ENCODE measurements at regions not wholly inside any gene's neighbourhood (a gene's known extent, or its start where the extent isn't known, plus 50 kb on each side); places are given as distances from the start of the nearest gene placed in this dataset.

DNA sequence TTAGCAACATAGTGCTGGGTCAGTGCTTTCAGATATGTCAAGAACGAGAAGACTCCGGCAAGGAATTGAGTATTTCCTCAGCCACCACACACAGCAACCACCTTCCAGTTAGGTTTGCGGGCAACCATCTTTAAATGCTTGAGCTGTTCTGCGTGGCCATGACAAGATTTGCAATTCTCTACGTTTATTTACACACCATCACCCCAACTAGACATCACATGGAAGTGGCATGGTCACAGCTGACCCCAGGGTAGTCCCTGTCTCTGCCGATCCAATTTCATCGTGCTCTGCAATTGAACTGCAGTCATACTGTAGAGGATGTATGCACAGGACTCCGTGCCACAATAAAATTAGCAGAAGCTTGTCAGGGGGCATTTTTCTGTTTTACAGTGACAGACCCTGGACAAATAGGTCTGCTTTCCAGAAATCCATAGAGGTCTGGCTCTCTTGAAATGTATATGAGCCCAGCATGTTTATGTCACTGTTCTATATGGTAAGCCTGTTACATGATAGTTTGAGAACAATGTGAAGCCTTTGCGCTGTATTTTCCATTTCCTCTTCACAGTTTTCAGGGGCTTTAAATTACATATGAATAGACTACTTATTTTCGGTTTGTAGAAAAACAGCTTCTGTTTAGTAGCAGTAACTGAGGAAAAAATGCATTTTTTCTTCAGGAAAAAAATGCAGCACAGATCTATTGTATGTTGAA, 605.2 kb downstream of the NR4A2 start:
- Histone ChIP-seq H2BK15ac (ENCODE audit: low read length) (no peak overlapping the region), H3K27me3 (replicated peaks in 1 of 4; ENCODE audit: control insufficient read depth in 3 of 4, extremely low read depth in 1 of 4, insufficient read depth in 3 of 4, low read length in 3 of 4) (no peaks in the 10 kb centered on the region), H3K14ac (ENCODE audit: insufficient read length) (no peak overlapping the region), H2BK5ac (ENCODE audit: low read depth, low read length) (peak overlapping the region; percentile 98; the same call in 1 of the 2 replicates), H2BK20ac (ENCODE audit: low read length) (peak overlapping the region; percentile 91), H3K4me2 (ENCODE audit: insufficient read depth in 1 of 2, low read depth in 2 of 2, low read length in 2 of 2) (peak overlapping the region; percentile 77 to 88), H3K4me3 (ENCODE audit: extremely low read depth in 1 of 4, insufficient read depth in 2 of 4, low read depth in 3 of 4, low read length in 4 of 4) (peak overlapping the region in 3 of 4 experiments; percentile 11 to 49 (median 16); a peak in 5 of 8 replicates), H3K23me2 (ENCODE audit: low read depth, low read length) (0 out of 2 replicates have a peak, but pooled peaks cover 3% of the 10 kb centered on the region), H3K4me1 (replicated peaks in 1 of 4; ENCODE audit: control insufficient read depth in 3 of 4, insufficient read depth in 4 of 4, low read length in 3 of 4) (peaks cover 0 to 18% (median 13%) of the 10 kb centered on the region in 4 experiments; a peak in 6 of 7 replicates), H4K8ac (ENCODE audit: extremely low read depth, insufficient read depth, low read length) (no peak overlapping the region), H3K9ac (replicated peaks in 1 of 4; ENCODE audit: extremely low read depth in 1 of 4, low read depth in 3 of 4, low read length in 3 of 4) (peak overlapping the region in 2 of 4 experiments; percentile 30 to 55; a peak in 4 of 7 replicates), H3K4ac (replicated peaks; ENCODE audit: insufficient read length, low read depth, low read length) (peak overlapping the region; percentile 4), H3K23ac (ENCODE audit: insufficient read length) (no peak overlapping the region), H3K79me1 (ENCODE audit: low read depth, low read length) (no peaks in the 10 kb centered on the region), H4K91ac (replicated peaks; ENCODE audit: insufficient read length, low read length) (peak overlapping the region; percentile 86), H2AFZ (ENCODE audit: low read length) (peak overlapping the region; percentile 72), H3K79me2 (ENCODE audit: control insufficient read depth in 1 of 2, insufficient read depth in 2 of 2, low read length in 2 of 2) (no peaks in the 10 kb centered on the region), H3K9me3 (ENCODE audit: insufficient read depth in 2 of 2, low read depth in 1 of 2, low read length in 1 of 2) (no peaks in the 10 kb centered on the region), H2AK5ac (ENCODE audit: low read depth, low read length) (peak overlapping the region; percentile 68; the same call in 1 of the 2 replicates), H4K20me1 (replicated peaks in 1 of 2; ENCODE audit: control insufficient read depth in 1 of 2, insufficient read depth in 2 of 2, low read length in 2 of 2) (no peaks in the 10 kb centered on the region), H3K36me3 (ENCODE audit: control insufficient read depth in 2 of 4, insufficient read depth in 4 of 4, low read length in 3 of 4) (no peaks in the 10 kb centered on the region), H2BK120ac (replicated peaks; ENCODE audit: low read depth, low read length) (peak overlapping the region; percentile 25), H3K56ac (replicated peaks; ENCODE audit: insufficient read length, low read depth, low read length) (peak overlapping the region; percentile 75), H4K5ac (ENCODE audit: insufficient read length, low read depth, low read length) (no peak overlapping the region), H3K27ac (ENCODE audit: low read depth, low read length) (peak overlapping the region; percentile 75; the same call in 1 of the 2 replicates), H3K18ac (ENCODE audit: extremely low read depth, low read length) (peak overlapping the region; percentile 80), H2BK12ac (ENCODE audit: low read depth, low read length) (peak overlapping the region; percentile 99)
- CTCF ChIA-PET (ENCODE audit: partially characterized antibody): no interaction called here
- TF ChIP-seq, protein P1, sequence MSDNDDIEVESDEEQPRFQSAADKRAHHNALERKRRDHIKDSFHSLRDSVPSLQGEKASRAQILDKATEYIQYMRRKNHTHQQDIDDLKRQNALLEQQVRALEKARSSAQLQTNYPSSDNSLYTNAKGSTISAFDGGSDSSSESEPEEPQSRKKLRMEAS (IDR thresholded peaks at IDR 0.05): no peak
- TF ChIP-seq SP1 (IDR thresholded peaks at IDR 0.05; ENCODE audit: low read depth, low read length) (0 out of 2 replicates have a peak, but pooled peaks have one; percentile 27), YY1 (IDR thresholded peaks at IDR 0.05; ENCODE audit: low read depth, low read length) (peak; percentile 69; the same call in 1 of the 2 replicates), ASH2L (IDR thresholded peaks at IDR 0.05; ENCODE audit: low read length) (no peak), CHD1 (IDR thresholded peaks at IDR 0.05; ENCODE audit: low read depth, low read length) (no peak), TEAD4 (IDR thresholded peaks at IDR 0.05; ENCODE audit: low read depth, low read length) (no peak), CTBP2 (IDR thresholded peaks at IDR 0.05; ENCODE audit: borderline replicate concordance, insufficient read depth, insufficient read length, low read length) (no peak)
- TF ChIP-seq, protein P2, sequence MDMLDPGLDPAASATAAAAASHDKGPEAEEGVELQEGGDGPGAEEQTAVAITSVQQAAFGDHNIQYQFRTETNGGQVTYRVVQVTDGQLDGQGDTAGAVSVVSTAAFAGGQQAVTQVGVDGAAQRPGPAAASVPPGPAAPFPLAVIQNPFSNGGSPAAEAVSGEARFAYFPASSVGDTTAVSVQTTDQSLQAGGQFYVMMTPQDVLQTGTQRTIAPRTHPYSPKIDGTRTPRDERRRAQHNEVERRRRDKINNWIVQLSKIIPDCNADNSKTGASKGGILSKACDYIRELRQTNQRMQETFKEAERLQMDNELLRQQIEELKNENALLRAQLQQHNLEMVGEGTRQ (IDR thresholded peaks at IDR 0.05; ENCODE audit: low read length): no peak
- FAIRE-seq (peak; percentile 85), DNase-seq (ENCODE audit: low read depth in 1 of 2, low spot score in 2 of 2) (no peak)
- 25% methylated on average over 10 of the region's 10 CpGs; no CpG with 5 or more reads in 1 of the 2 experiments for WGBS, 2 experiments (ENCODE audit: extremely low coverage in 1 of 2, insufficient coverage in 1 of 2, insufficient read length in 1 of 2, insufficient replicate concordance in 2 of 2, low coverage in 1 of 2, low lambda C conversion rate in 2 of 2, missing lambda C conversion rate in 1 of 2)
- POLR2A ChIA-PET (ENCODE audit: partially characterized antibody): interaction anchor here (0.6 kb wide), 1 partner anchor 10 kb away, joined by 3 read pairs; no protein-coding TSS in a partner anchor

Measured in H1 (cell line).